ENCODE measurements at regions not wholly inside any gene's neighbourhood (a gene's known extent, or its start where the extent isn't known, plus 50 kb on each side); places are given as distances from the start of the nearest gene placed in this dataset.

DNA sequence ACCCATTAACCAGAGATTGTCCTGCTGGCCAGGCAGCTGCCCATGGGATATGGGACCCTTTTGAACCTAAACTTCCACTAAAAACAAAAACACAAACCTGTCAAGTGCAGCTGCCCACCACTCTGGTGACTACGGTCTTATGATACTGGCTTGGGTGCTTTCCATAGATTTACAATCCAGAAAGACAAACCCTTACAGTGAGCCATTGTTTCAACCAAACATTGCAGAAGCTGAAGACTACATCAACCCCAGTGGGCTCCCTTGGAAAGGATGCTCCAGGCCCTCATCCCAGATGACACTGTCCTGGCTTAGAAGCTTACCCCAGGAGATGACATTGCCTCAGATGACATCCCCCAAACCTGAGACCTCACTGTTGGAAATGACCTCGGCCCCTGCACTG lies 56.9 kb upstream of the WNT11 start:
- TF ChIP-seq, protein P1, sequence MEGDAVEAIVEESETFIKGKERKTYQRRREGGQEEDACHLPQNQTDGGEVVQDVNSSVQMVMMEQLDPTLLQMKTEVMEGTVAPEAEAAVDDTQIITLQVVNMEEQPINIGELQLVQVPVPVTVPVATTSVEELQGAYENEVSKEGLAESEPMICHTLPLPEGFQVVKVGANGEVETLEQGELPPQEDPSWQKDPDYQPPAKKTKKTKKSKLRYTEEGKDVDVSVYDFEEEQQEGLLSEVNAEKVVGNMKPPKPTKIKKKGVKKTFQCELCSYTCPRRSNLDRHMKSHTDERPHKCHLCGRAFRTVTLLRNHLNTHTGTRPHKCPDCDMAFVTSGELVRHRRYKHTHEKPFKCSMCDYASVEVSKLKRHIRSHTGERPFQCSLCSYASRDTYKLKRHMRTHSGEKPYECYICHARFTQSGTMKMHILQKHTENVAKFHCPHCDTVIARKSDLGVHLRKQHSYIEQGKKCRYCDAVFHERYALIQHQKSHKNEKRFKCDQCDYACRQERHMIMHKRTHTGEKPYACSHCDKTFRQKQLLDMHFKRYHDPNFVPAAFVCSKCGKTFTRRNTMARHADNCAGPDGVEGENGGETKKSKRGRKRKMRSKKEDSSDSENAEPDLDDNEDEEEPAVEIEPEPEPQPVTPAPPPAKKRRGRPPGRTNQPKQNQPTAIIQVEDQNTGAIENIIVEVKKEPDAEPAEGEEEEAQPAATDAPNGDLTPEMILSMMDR (conservative IDR thresholded peaks at IDR 0.05; ENCODE audit: low read length) = no peak
- TF ChIP-seq EZH2phosphoT487 (IDR thresholded peaks at IDR 0.05; ENCODE audit: borderline replicate concordance, low read depth, low read length) = no peak
